ENCODE measurements at regions not wholly inside any gene's neighbourhood (a gene's known extent, or its start where the extent isn't known, plus 50 kb on each side); places are given as distances from the start of the nearest gene placed in this dataset.
"Not testable (repeated sequence)": the region's sequence is repeated elsewhere in the genome, so short reads cannot be mapped to it uniquely, and the experiment has no call there.

- DNase-seq, result no peak
Measured at GRCh38 chr17:59494757-59495368, 70.5 kb upstream of the DHX40 start.

- no peak for DNase-seq
Measured at GRCh38 chr17:59496178-59496577, 69.2 kb upstream of the DHX40 start.

DNA sequence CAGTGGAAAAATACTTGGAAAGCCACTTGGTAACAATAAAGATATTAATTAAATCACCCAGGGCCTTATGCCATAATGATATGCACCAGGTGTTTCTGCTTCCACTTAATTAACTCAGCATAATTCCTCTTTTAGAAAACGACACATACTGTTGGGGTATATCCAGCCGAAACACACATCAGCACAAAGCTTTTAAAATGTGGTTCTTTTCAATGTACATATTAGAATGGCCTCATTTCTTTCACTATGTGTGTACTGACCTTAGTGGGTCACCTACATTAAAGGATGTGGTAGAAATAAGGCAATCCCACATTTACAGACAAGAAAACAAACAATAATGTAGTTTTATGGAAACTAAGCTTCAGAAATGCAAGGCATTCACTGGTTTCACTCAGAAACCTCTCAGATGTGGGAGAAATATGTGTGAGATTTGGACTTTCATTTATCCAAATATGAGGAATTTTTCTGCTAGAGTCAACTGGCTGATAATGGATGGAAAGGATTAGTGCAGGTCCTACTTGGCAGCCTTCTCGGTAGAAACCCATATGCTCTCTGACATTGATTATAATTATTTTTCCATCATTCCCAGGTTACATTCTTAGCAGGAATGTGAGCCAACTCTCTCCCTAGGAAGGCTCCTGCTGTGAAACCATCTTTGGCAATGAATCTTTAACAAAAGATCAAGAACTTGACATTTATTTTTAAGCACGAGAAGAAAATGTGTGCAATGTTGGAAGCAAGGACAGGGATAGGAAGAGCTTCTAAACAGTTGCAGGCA, 66.7 kb upstream of the DHX40 start:
- DNase-seq, result peak; percentile 83

DNA sequence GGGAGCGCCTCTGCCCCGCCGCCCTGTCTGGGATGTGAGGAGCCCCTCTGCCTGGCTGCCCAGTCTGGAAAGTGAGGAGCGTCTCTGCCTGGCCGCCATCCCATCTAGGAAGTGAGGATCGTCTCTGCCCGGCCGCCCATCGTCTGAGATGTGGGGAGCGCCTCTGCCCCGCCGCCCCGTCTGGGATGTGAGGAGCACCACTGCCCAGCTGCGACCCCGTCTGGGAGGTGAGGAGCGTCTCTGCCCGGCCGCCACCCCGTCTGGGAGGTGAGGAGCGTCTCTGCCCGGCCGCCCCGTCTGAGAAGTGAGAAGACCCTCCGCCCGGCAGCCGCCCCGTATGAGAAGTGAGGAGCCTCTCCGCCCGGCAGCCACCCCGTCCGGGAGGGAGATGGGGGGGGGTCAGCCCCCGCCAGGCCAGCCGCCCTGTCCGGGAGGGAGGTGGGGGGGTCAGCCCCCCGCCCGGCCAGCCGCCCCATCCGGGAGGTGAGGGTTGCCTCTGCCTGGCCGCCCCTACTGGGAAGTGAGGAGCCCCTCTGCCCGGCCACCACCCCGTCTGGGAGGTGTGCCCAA, 65.2 kb upstream of the DHX40 start:
- not testable (repeated sequence) for DNase-seq

DNA sequence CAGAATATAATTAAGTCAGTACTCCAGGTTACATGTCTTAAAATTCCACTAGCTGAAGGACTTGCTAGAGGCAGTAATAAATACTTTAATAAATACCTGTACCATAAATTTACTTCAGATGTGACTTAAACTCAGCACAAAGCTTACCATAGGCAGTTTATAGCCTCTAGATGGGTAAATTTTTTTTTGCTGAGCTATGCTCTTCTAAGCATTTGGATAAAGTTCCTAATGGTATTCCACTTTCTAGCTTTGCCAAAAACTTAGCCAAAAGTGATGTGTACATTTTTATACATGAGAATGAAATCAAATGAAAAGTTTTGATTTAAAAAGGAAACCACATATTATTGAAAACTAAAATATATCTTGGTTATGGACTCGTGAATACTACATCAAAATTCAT, 63.7 kb upstream of the DHX40 start:
- no peak for DNase-seq

DNA sequence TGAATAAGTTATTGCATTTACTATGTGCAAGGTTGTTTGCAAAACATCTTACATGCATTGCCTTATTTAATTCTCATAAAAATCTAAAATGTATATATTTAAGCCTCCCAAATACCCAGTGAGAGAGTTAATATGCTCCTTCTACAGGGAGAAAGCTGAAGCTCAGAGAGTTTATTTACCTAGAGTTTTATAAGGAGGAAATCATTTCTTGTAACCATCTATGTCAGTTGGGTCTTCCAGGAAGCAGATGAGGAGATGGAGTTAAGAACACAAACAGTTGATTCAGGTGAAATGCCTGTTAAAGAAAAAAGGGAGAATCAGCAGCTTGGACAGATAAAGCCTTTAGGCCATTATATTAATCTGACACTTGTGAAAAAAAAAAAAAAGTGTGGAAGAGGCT, 62.6 kb upstream of the DHX40 start:
- DNase-seq, result no peak

DNA sequence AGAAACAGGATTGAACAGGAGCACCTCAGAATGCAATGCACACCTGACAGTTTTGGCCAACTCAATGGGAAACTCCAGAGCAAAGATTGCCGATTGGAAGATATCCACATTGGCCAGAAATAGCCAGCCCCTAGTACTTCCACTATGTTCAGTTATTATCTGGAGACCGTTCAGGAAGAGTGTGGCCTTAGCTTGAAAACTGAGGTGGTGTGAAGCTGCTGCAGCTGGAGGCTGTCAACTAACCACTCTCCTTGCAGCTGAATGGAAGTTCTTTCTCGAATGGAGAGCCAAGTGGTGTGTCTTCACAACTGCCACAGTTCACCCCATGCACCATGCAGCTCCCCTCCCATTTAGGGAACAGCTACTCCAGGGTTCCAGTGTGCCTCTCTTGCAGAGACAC, 61.9 kb upstream of the DHX40 start:
- no peak for DNase-seq

- no peak for DNase-seq
Measured at GRCh38 chr17:59504821-59505220, 60.6 kb upstream of the DHX40 start.

GRCh38 chr17:59505610-59506276, 59.7 kb upstream of the DHX40 start:
- no peak for DNase-seq

GRCh38 chr17:59506894-59507726, 58.3 kb upstream of the DHX40 start:
- no peak for DNase-seq

GRCh38 chr17:59508999-59509625, 56.3 kb upstream of the DHX40 start:
- DNase-seq, result no peak

GRCh38 chr17:59510611-59511010, 54.8 kb upstream of the DHX40 start:
- DNase-seq, result no peak

GRCh38 chr17:59511726-59512125, 53.7 kb upstream of the DHX40 start:
- no peak for DNase-seq

DNA sequence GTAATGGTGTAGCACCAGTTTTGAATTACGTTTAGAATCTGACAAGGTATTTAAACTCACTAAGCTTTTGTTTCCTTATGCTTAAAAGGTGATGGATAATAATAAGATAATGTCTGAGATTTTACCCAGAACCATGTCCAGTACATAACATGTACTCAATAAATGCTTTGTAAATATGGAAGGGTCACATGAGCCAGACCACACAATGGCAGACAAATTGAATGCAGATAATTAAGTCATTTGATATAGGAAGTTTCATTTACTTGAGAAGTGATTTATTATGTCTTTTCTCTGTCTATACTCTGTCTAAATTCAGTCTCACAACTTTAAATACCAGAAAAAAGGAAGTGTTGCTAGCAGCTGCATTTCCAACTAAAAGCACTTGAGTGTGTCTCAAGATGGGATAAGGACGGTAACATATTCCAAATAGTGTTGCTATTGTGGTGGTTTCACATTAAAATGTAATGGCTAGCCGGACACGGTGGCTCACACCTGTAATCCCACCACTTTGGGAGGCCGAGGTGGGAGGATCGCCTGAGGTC, 52.5 kb upstream of the DHX40 start:
- DNase-seq, result no peak

DNA sequence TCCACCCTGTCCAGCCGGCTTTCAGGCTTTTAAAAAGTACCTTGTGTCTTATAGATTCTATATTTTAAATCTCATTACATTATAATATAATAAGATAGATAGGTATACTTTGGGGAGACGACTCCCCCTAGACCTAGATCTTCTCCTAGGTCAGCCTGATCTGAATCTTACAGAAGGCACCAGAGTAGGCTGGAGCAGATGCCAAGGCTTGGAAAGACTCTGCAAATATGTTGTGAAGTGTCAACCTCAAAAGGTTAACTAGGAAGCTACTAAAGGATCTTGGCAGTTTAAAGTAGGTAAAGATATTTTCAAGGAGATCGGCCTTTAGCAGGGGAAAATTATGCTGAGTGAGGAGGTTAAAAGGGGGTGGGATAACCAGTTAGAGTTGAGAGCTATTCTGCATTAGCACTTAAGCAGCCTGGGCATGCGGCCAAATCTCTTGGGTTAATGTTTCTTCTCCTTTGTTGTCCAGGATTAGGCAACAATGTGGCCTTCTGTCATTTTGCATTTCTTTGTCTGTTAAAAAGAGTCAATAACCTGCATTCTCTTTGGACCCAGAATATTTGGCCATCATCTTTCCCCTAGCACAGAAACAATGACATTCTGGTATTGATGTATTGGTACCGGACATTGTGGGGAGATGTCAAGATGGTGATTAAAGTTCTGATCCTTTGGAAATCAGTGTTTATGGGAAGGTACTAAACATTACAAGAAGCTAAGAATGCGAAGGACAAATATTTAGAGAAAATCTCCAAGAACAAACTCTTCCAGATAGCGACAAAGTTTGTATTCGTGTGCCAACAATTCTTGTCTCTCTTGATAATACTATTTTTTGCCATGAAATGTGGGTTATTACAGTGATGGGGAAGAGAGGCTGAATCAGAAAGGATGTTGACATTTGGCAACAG, 51.2 kb upstream of the DHX40 start:
- peak; percentile 77 for DNase-seq

Data from NCI-H1694 (cell line).